ENCODE measurements at regions not wholly inside any gene's neighbourhood (a gene's known extent, or its start where the extent isn't known, plus 50 kb on each side); places are given as distances from the start of the nearest gene placed in this dataset.

GRCh38 chr21:28357743-28358142 is 634.9 kb downstream of the LTN1 start:
- TF ChIP-seq POLR2AphosphoS5 (IDR thresholded peaks at IDR 0.05) (no peak), POLR2A (IDR thresholded peaks at IDR 0.05) (no peak), CTCF (IDR thresholded peaks at IDR 0.05) (no peak), EP300 (IDR thresholded peaks at IDR 0.05) (no peak)
